ENCODE measurements at regions not wholly inside any gene's neighbourhood (a gene's known extent, or its start where the extent isn't known, plus 50 kb on each side); places are given as distances from the start of the nearest gene placed in this dataset.

GRCh38 chr5:164721116-164721515, 1215.7 kb downstream of the MAT2B start:
- TF ChIP-seq, protein P1, sequence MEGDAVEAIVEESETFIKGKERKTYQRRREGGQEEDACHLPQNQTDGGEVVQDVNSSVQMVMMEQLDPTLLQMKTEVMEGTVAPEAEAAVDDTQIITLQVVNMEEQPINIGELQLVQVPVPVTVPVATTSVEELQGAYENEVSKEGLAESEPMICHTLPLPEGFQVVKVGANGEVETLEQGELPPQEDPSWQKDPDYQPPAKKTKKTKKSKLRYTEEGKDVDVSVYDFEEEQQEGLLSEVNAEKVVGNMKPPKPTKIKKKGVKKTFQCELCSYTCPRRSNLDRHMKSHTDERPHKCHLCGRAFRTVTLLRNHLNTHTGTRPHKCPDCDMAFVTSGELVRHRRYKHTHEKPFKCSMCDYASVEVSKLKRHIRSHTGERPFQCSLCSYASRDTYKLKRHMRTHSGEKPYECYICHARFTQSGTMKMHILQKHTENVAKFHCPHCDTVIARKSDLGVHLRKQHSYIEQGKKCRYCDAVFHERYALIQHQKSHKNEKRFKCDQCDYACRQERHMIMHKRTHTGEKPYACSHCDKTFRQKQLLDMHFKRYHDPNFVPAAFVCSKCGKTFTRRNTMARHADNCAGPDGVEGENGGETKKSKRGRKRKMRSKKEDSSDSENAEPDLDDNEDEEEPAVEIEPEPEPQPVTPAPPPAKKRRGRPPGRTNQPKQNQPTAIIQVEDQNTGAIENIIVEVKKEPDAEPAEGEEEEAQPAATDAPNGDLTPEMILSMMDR (IDR thresholded peaks at IDR 0.05 in 4 of 5, conservative IDR thresholded peaks at IDR 0.05 in 1 of 5) = no peak
- no peak for TF ChIP-seq POLR2A (IDR thresholded peaks at IDR 0.05)

Data from gastrocnemius medialis (tissue), 4 donors.